Uterus (tissue), 2 donors: ENCODE measurements at regions not wholly inside any gene's neighbourhood (a gene's known extent, or its start where the extent isn't known, plus 50 kb on each side); places are given as distances from the start of the nearest gene placed in this dataset.

ENCODE experiments used
- CTCF ChIP-seq, 4 experiments: fragments of 200-600 bp in 2 of 4; fragments of 450-650 bp in 2 of 4; sonication (generic) in 2 of 4; IDR thresholded peaks; one replicate each; pipeline ENCODE4 v1.5.1; 2016 to 2019; ENCODE audit warnings: antibody characterized with exemption in 4 of 4, mild to moderate bottlenecking in 2 of 4, moderate library complexity in 1 of 4
- POLR2A ChIP-seq, 2 donors: fragments of 450-650 bp; IDR thresholded peaks; one replicate each; pipeline ENCODE4 v1.6.1; 2016; ENCODE audit warnings: antibody characterized with exemption in 2 of 2, mild to moderate bottlenecking in 1 of 2, moderate library complexity in 1 of 2

- TF ChIP-seq CTCF (IDR thresholded peaks at IDR 0.05) (no peak), POLR2A (IDR thresholded peaks at IDR 0.05) (no peak)
Observed at GRCh38 chr3:59310736-59311135, 260.9 kb upstream of the CFAP20DC start.
